Ishikawa (cell line): ENCODE measurements at regions not wholly inside any gene's neighbourhood (a gene's known extent, or its start where the extent isn't known, plus 50 kb on each side); places are given as distances from the start of the nearest gene placed in this dataset.

Experiments
- CEBPB ChIP-seq: IDR thresholded peaks from 2 replicates; pipeline ENCODE4 v1.6.1; 2012
- EP300 ChIP-seq: IDR thresholded peaks from 2 replicates; pipeline ENCODE4 v1.6.1; 2012; ENCODE audit warnings: borderline replicate concordance
- FOXM1 ChIP-seq: IDR thresholded peaks from 2 replicates; pipeline ENCODE4 v1.6.1; 2012; ENCODE audit warnings: low read depth, borderline replicate concordance
- TAF1 ChIP-seq: IDR thresholded peaks from 2 replicates; pipeline ENCODE4 v1.6.1; 2012; ENCODE audit warnings: low read depth, mild to moderate bottlenecking
- YY1 ChIP-seq: IDR thresholded peaks from 2 replicates; pipeline ENCODE4 v1.6.1; 2012; ENCODE audit warnings: low read depth
- TF ChIP-seq, protein P1 (sequence below): IDR thresholded peaks from 2 replicates; pipeline ENCODE4 v1.6.1; 2012; ENCODE audit warnings: low read depth, mild to moderate bottlenecking

- TF ChIP-seq, protein P1, sequence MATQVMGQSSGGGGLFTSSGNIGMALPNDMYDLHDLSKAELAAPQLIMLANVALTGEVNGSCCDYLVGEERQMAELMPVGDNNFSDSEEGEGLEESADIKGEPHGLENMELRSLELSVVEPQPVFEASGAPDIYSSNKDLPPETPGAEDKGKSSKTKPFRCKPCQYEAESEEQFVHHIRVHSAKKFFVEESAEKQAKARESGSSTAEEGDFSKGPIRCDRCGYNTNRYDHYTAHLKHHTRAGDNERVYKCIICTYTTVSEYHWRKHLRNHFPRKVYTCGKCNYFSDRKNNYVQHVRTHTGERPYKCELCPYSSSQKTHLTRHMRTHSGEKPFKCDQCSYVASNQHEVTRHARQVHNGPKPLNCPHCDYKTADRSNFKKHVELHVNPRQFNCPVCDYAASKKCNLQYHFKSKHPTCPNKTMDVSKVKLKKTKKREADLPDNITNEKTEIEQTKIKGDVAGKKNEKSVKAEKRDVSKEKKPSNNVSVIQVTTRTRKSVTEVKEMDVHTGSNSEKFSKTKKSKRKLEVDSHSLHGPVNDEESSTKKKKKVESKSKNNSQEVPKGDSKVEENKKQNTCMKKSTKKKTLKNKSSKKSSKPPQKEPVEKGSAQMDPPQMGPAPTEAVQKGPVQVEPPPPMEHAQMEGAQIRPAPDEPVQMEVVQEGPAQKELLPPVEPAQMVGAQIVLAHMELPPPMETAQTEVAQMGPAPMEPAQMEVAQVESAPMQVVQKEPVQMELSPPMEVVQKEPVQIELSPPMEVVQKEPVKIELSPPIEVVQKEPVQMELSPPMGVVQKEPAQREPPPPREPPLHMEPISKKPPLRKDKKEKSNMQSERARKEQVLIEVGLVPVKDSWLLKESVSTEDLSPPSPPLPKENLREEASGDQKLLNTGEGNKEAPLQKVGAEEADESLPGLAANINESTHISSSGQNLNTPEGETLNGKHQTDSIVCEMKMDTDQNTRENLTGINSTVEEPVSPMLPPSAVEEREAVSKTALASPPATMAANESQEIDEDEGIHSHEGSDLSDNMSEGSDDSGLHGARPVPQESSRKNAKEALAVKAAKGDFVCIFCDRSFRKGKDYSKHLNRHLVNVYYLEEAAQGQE, result no peak
- TF ChIP-seq TAF1 (no peak), CEBPB (no peak), FOXM1 (no peak), EP300 (no peak), YY1 (no peak)
Measured at GRCh38 chr3:13688034-13688433, 139.1 kb downstream of the FBLN2 start.
